AG20443 (cell line): ENCODE measurements at regions not wholly inside any gene's neighbourhood (a gene's known extent, or its start where the extent isn't known, plus 50 kb on each side); places are given as distances from the start of the nearest gene placed in this dataset.
"Not testable (repeated sequence)": the region's sequence is repeated elsewhere in the genome, so short reads cannot be mapped to it uniquely, and the experiment has no call there.

ENCODE experiments used
- DNase-seq: peaks from one replicate; pipeline ENCODE4 v3.0.0; 2012; ENCODE audit warnings: low spot score, mixed read lengths

GRCh38 chr13:61138857-61139256 is 276.8 kb downstream of the PCDH20 start:
- DNase-seq: no peak

- no peak for DNase-seq
These were observed 279.1 kb downstream of the PCDH20 start for GRCh38 chr13:61136515-61136914.

GRCh38 chr13:61136093-61136492 is 279.6 kb downstream of the PCDH20 start:
- no peak for DNase-seq

GRCh38 chr13:61135583-61135982 is 280.1 kb downstream of the PCDH20 start:
- no peak for DNase-seq

- DNase-seq: no peak
These were observed 286.6 kb downstream of the PCDH20 start for GRCh38 chr13:61128850-61129645.

GRCh38 chr13:61123538-61124289 is 291.9 kb downstream of the PCDH20 start:
- no peak for DNase-seq

- DNase-seq: no peak
These were observed 302.4 kb downstream of the PCDH20 start for GRCh38 chr13:61113140-61113658.

- no peak for DNase-seq
These were observed 304.1 kb downstream of the PCDH20 start for GRCh38 chr13:61111529-61111928.

GRCh38 chr13:61110732-61111131 is 304.9 kb downstream of the PCDH20 start:
- no peak for DNase-seq

GRCh38 chr13:61109741-61110140 is 305.9 kb downstream of the PCDH20 start:
- DNase-seq: no peak

- no peak for DNase-seq
These were observed 307.7 kb downstream of the PCDH20 start for GRCh38 chr13:61107989-61108388.

- no peak for DNase-seq
These were observed 319.8 kb downstream of the PCDH20 start for GRCh38 chr13:61095885-61096284.

- no peak for DNase-seq
These were observed 320.8 kb downstream of the PCDH20 start for GRCh38 chr13:61094865-61095264.

GRCh38 chr13:61089894-61090293 is 325.8 kb downstream of the PCDH20 start:
- not testable (repeated sequence) for DNase-seq

GRCh38 chr13:61086087-61086486 is 329.6 kb downstream of the PCDH20 start:
- no peak for DNase-seq

GRCh38 chr13:61084988-61085387 is 330.7 kb downstream of the PCDH20 start:
- no peak for DNase-seq

- no peak for DNase-seq
These were observed 336.5 kb downstream of the PCDH20 start for GRCh38 chr13:61078976-61079770.

GRCh38 chr13:61052175-61052574 is 363.5 kb downstream of the PCDH20 start:
- no peak for DNase-seq

- no peak for DNase-seq
These were observed 370.4 kb downstream of the PCDH20 start for GRCh38 chr13:61045251-61045650.

- no peak for DNase-seq
These were observed 375.5 kb downstream of the PCDH20 start for GRCh38 chr13:61040181-61040580.

- no peak for DNase-seq
These were observed 376.3 kb downstream of the PCDH20 start for GRCh38 chr13:61039302-61039701.

GRCh38 chr13:61036715-61037114 is 378.9 kb downstream of the PCDH20 start:
- DNase-seq: no peak
